Keratinocyte (primary cell): ENCODE measurements at regions not wholly inside any gene's neighbourhood (a gene's known extent, or its start where the extent isn't known, plus 50 kb on each side); places are given as distances from the start of the nearest gene placed in this dataset.

ENCODE experiments used
- DNase-seq: peaks from one replicate; pipeline ENCODE4 v3.0.0-alpha.2; 2011; ENCODE audit warnings: low read depth, missing footprints, low spot score
- FAIRE-seq: peaks from 2 replicates; lab custom pipeline; 2011; peaks lifted over from hg19 to GRCh38; lab: Jason Lieb, UNC
- H2AFZ ChIP-seq: 2 replicates; pipeline ENCODE4 v1.6.0; 2012; ENCODE audit warnings: low read length, control low read depth, inconsistent platforms; ENCODE audit not compliant: control insufficient read depth
- H3K27ac ChIP-seq: 2 replicates; pipeline ENCODE4 v1.5.1; 2011; ENCODE audit warnings: low read length; ENCODE audit not compliant: control insufficient read depth, insufficient read depth
- H3K27me3 ChIP-seq: 3 replicates; pipeline ENCODE4 v1.6.0; 2011; ENCODE audit warnings: low read length; ENCODE audit not compliant: control insufficient read depth, insufficient read depth; ENCODE audit errors: extremely low read depth
- H3K36me3 ChIP-seq, 2 experiments: 2 replicates in 1 of 2; 3 replicates in 1 of 2; pipeline ENCODE4 v1.5.1; 2011; ENCODE audit warnings: low read length in 2 of 2, mild to moderate bottlenecking in 1 of 2; ENCODE audit not compliant: control insufficient read depth in 2 of 2, insufficient read depth in 2 of 2; ENCODE audit errors: extremely low read depth in 1 of 2
- H3K4me1 ChIP-seq: 3 replicates; pipeline ENCODE4 v1.5.1; 2011; ENCODE audit warnings: low read length; ENCODE audit not compliant: control insufficient read depth, insufficient read depth; ENCODE audit errors: extremely low read depth
- H3K4me2 ChIP-seq: 3 replicates; pipeline ENCODE4 v1.6.0; 2011; ENCODE audit warnings: low read depth, low read length; ENCODE audit not compliant: control insufficient read depth, insufficient read depth; ENCODE audit errors: extremely low read depth
- H3K4me3 ChIP-seq, 3 experiments: fragments of 200-600 bp in 1 of 3; sonication (generic) in 1 of 3; 2 replicates in 2 of 3; 3 replicates in 1 of 3; pipeline ENCODE4 v1.5.1; 2011 to 2016; ENCODE audit warnings: low read length in 3 of 3, mild to moderate bottlenecking in 3 of 3, control low read depth in 2 of 3, inconsistent platforms in 1 of 3, low read depth in 1 of 3, mixed read lengths in 1 of 3, mixed run types in 1 of 3, moderate library complexity in 1 of 3; ENCODE audit not compliant: control insufficient read depth in 2 of 3, insufficient read depth in 2 of 3; ENCODE audit errors: extremely low read depth in 1 of 3
- H3K79me2 ChIP-seq: 2 replicates; pipeline ENCODE4 v1.6.0; 2012; ENCODE audit warnings: low read length; ENCODE audit not compliant: control insufficient read depth, insufficient read depth
- H3K9ac ChIP-seq: 3 replicates; pipeline ENCODE4 v1.6.0; 2011; ENCODE audit warnings: low read length; ENCODE audit not compliant: control insufficient read depth, insufficient read depth; ENCODE audit errors: extremely low read depth
- H3K9me1 ChIP-seq: 3 replicates; pipeline ENCODE4 v1.6.0; 2011; ENCODE audit warnings: low read length; ENCODE audit not compliant: control insufficient read depth, insufficient read depth; ENCODE audit errors: extremely low read depth
- H3K9me3 ChIP-seq: 2 replicates; pipeline ENCODE4 v1.5.1; 2012; ENCODE audit warnings: low read depth, low read length; ENCODE audit not compliant: control insufficient read depth
- H4K20me1 ChIP-seq: 3 replicates; pipeline ENCODE4 v1.6.0; 2011; ENCODE audit warnings: low read length; ENCODE audit not compliant: control insufficient read depth, insufficient read depth; ENCODE audit errors: extremely low read depth
- CTCF ChIP-seq, 3 experiments: IDR thresholded peaks in 1 of 3; conservative IDR thresholded peaks in 1 of 3; optimal IDR thresholded peaks in 1 of 3; 2 replicates in 2 of 3; 3 replicates in 1 of 3; pipeline versions ENCODE3 to v1.5.1; 2011; ENCODE audit warnings: low read length in 3 of 3, mild to moderate bottlenecking in 3 of 3, moderate library complexity in 2 of 3, control low read depth in 1 of 3, inconsistent platforms in 1 of 3; ENCODE audit not compliant: insufficient read depth in 2 of 3; ENCODE audit errors: extremely low read depth in 1 of 3
- EZH2 ChIP-seq: IDR thresholded peaks from one replicate; pipeline ENCODE4 v1.6.1; 2012; ENCODE audit warnings: inconsistent platforms, mild to moderate bottlenecking, low read length, moderate library complexity
- dilution Hi-C: fragments of 300-500 bp; cut with MboI; formaldehyde crosslinking; loops from one replicate; pipeline ENCODE4 v1.7.0; 2020; ENCODE audit warnings: low sequenced_read_pairs; ENCODE audit not compliant: extremely low pct_ligation_motif_present

- no peaks in the 10 kb centered on the region for H3K79me2 ChIP-seq
- H3K9me3 ChIP-seq = no peaks in the 10 kb centered on the region
- H3K36me3 ChIP-seq = no peaks in the 10 kb centered on the region
- no peak overlapping the region for H3K9ac ChIP-seq
- DNase-seq (no peak), FAIRE-seq (no peak)
- H3K9me1 ChIP-seq = no peaks in the 10 kb centered on the region
- no peaks in the 10 kb centered on the region for H4K20me1 ChIP-seq
- H3K27ac ChIP-seq = no peak overlapping the region
- H3K4me1 ChIP-seq = no peaks in the 10 kb centered on the region
- H3K4me2 ChIP-seq = no peak overlapping the region
- H3K4me3 ChIP-seq = no peak overlapping the region
- TF ChIP-seq CTCF (optimal IDR thresholded peaks at IDR 0.05 in 1 of 3, IDR thresholded peaks at IDR 0.05 in 1 of 3, conservative IDR thresholded peaks at IDR 0.05 in 1 of 3; ENCODE audit: extremely low read depth in 1 of 3, insufficient read depth in 2 of 3, low read length in 3 of 3) (no peak), EZH2 (no peak)
- dilution Hi-C loops = no loop called here
- H2AFZ ChIP-seq = no peak overlapping the region
- H3K27me3 ChIP-seq = no peaks in the 10 kb centered on the region
Measured at GRCh38 chr7:53113424-53113823, 78.0 kb downstream of the POM121L12 start.

GRCh38 chr7:53119514-53119941, 84.1 kb downstream of the POM121L12 start:
- Histone ChIP-seq H3K9me1 (no peaks in the 10 kb centered on the region), H2AFZ (no peak overlapping the region), H3K27ac (no peak overlapping the region), H3K9ac (no peak overlapping the region), H3K27me3 (no peaks in the 10 kb centered on the region), H3K4me2 (no peak overlapping the region), H3K79me2 (no peaks in the 10 kb centered on the region), H3K9me3 (no peaks in the 10 kb centered on the region), H3K4me3 (no peak overlapping the region), H3K36me3 (no peaks in the 10 kb centered on the region), H4K20me1 (no peaks in the 10 kb centered on the region), H3K4me1 (no peaks in the 10 kb centered on the region)
- dilution Hi-C loops = no loop called here
- FAIRE-seq (no peak), DNase-seq (no peak)
- no peak for TF ChIP-seq CTCF (optimal IDR thresholded peaks at IDR 0.05 in 1 of 3, IDR thresholded peaks at IDR 0.05 in 1 of 3, conservative IDR thresholded peaks at IDR 0.05 in 1 of 3; ENCODE audit: extremely low read depth in 1 of 3, insufficient read depth in 2 of 3, low read length in 3 of 3)
- no peak for TF ChIP-seq EZH2
